AG04450 (cell line): ENCODE measurements at regions not wholly inside any gene's neighbourhood (a gene's known extent, or its start where the extent isn't known, plus 50 kb on each side); places are given as distances from the start of the nearest gene placed in this dataset.

ENCODE experiments used
- CTCF ChIA-PET: fragments of 300-600, 350-600 bp; formaldehyde crosslinking; extraction: SDS; loops from one replicate; lab custom pipeline; 2022; ENCODE audit warnings: antibody characterized with exemption, inconsistent platforms; lab: Charles Lee
- POLR2A ChIA-PET: fragments of 350-600 bp; formaldehyde crosslinking; extraction: SDS; loops from one replicate; lab custom pipeline; 2021; ENCODE audit warnings: antibody characterized with exemption, inconsistent platforms; lab: Yijun Ruan, JAX
- DNase-seq: peaks from one replicate; pipeline ENCODE4 v3.0.0-alpha.2; 2011; ENCODE audit warnings: low read depth, low spot score
- H3K27ac ChIP-seq: one replicate; pipeline ENCODE4 v1.5.1; 2012; ENCODE audit warnings: low read depth, low read length, control low read depth
- H3K27me3 ChIP-seq: one replicate; pipeline ENCODE4 v1.6.0; 2012; ENCODE audit warnings: low read length; ENCODE audit not compliant: control insufficient read depth, insufficient read depth
- H3K4me3 ChIP-seq: 2 replicates; pipeline ENCODE4 v1.5.1; 2011; ENCODE audit warnings: mild to moderate bottlenecking, low read depth, low read length, control low read depth
- H3K9me3 ChIP-seq: 2 replicates; pipeline ENCODE4 v1.5.1; 2012; ENCODE audit warnings: low read length; ENCODE audit not compliant: control insufficient read depth, insufficient read depth
- CTCF ChIP-seq: IDR thresholded peaks from 2 replicates; pipeline ENCODE4 v1.5.1; 2011; ENCODE audit warnings: low read depth, low read length, control low read depth, inconsistent platforms

- no peak overlapping the region for H3K27ac ChIP-seq
- CTCF ChIA-PET = no interaction called here
- TF ChIP-seq CTCF = no peak
- DNase-seq = no peak
- H3K4me3 ChIP-seq = no peak overlapping the region
- H3K9me3 ChIP-seq = no peaks in the 10 kb centered on the region
- POLR2A ChIA-PET = no interaction called here
- H3K27me3 ChIP-seq = no peaks in the 10 kb centered on the region
Measured at GRCh38 chr16:54351171-54351570, 64.6 kb upstream of the IRX3 start.

- Histone ChIP-seq H3K27me3 (no peaks in the 10 kb centered on the region), H3K9me3 (no peaks in the 10 kb centered on the region), H3K27ac (no peak overlapping the region), H3K4me3 (no peak overlapping the region)
- TF ChIP-seq CTCF = no peak
- ChIA-PET CTCF (no interaction called here), POLR2A (no interaction called here)
- no peak for DNase-seq
Measured at GRCh38 chr16:54347961-54348360, 61.4 kb upstream of the IRX3 start.

- no peaks in the 10 kb centered on the region for H3K9me3 ChIP-seq
- H3K27me3 ChIP-seq = no peaks in the 10 kb centered on the region
- no peak for DNase-seq
- H3K27ac ChIP-seq = no peak overlapping the region
- H3K4me3 ChIP-seq = no peak overlapping the region
- POLR2A ChIA-PET = no interaction called here
- CTCF ChIA-PET = no interaction called here
- no peak for TF ChIP-seq CTCF
Measured at GRCh38 chr16:54346041-54346440, 59.5 kb upstream of the IRX3 start.

- no peak for TF ChIP-seq CTCF
- ChIA-PET CTCF (no interaction called here), POLR2A (no interaction called here)
- no peaks in the 10 kb centered on the region for H3K9me3 ChIP-seq
- no peak overlapping the region for H3K4me3 ChIP-seq
- no peak for DNase-seq
- no peak overlapping the region for H3K27ac ChIP-seq
- H3K27me3 ChIP-seq = no peaks in the 10 kb centered on the region
Measured at GRCh38 chr16:54344646-54345630, 58.4 kb upstream of the IRX3 start.

GRCh38 chr16:54342966-54343365, 56.4 kb upstream of the IRX3 start:
- H3K9me3 ChIP-seq = no peaks in the 10 kb centered on the region
- ChIA-PET POLR2A (no interaction called here), CTCF (no interaction called here)
- no peak for TF ChIP-seq CTCF
- H3K4me3 ChIP-seq = no peak overlapping the region
- H3K27me3 ChIP-seq = no peaks in the 10 kb centered on the region
- no peak for DNase-seq
- H3K27ac ChIP-seq = no peak overlapping the region
